HFFc6 (cell line): ENCODE measurements at regions not wholly inside any gene's neighbourhood (a gene's known extent, or its start where the extent isn't known, plus 50 kb on each side); places are given as distances from the start of the nearest gene placed in this dataset.

ENCODE experiments used
- DNase-seq: peaks from one replicate; pipeline ENCODE4 v3.0.0-alpha.2; 2018
- H3K27ac Mint-ChIP-seq: 2 replicates; pipeline ENCODE4 v1.8.0; 2020; ENCODE audit warnings: mild to moderate bottlenecking, mixed read lengths
- H3K27me3 Mint-ChIP-seq: 2 replicates; pipeline ENCODE4 v1.8.0; 2021; ENCODE audit warnings: mild to moderate bottlenecking, moderate library complexity, mixed read lengths; ENCODE audit not compliant: insufficient read depth
- H3K36me3 Mint-ChIP-seq: 2 replicates; pipeline ENCODE4 v1.8.0; 2021; ENCODE audit warnings: low read depth, mixed read lengths
- H3K4me1 Mint-ChIP-seq: 2 replicates; pipeline ENCODE4 v1.8.0; 2020; ENCODE audit warnings: low read depth, mixed read lengths
- H3K4me3 Mint-ChIP-seq: 2 replicates; pipeline ENCODE4 v1.8.0; 2020; ENCODE audit warnings: mild to moderate bottlenecking, moderate library complexity, mixed read lengths
- H3K9me3 Mint-ChIP-seq: 2 replicates; pipeline ENCODE4 v1.8.0; 2020; ENCODE audit warnings: mild to moderate bottlenecking, mixed read lengths
- TF ChIP-seq, protein P1 (sequence below): fragments of 200-600 bp; sonication (generic); IDR thresholded peaks from 2 replicates; pipeline ENCODE4 v1.5.0; 2021; ENCODE audit warnings: antibody characterized with exemption, mild to moderate bottlenecking

DNA sequence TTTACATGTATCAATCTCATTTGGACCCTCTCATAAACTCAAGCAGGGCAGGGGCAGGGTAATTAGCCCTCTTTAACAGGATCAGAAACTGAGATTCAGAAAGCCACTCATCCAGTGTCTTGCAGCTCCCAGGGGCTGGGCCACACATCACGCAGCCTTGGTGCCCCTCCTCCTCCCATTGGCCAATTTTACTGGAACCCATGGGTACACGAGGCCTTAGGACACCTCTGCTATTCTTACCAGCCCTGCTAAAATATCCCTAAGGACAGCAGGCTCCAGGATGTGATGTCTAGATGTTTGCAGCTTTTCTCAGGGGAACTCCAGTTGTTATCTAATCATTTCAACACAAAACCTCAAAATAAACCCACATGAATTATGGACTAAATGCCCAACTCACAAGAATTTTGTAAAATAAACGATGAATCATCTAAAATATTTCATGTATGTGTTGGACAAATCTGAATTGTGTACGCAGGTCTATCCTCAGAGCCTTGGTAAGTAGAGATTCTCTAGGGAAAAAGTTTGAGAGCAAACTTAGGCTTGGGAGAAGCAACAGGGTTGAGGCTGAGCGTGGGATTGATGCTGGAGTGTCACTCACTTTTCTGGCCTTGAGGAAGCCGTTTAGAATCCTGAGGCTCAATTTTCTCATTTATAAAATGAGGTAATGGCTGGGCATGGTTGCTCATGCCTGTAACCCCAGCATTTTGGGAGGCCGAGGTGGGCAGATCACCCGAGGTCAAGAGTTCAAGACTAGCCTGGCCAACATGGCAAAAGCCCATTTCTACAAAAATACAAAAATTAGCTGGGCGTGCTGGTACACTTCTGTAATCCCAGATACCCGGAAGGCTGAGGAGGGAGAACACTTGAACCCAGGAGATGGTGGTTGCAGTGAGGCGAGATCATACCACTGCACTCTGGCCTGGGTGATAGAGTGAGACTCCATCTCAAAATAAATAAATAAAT is 69.7 kb upstream of the TNS3 start:
- Mint-ChIP-seq H3K36me3 (no peaks in the 10 kb centered on the region), H3K4me3 (peak overlapping the region; percentile 65), H3K4me1 (peaks cover 51% of the 10 kb centered on the region), H3K27ac (peak overlapping the region; percentile 98), H3K9me3 (no peaks in the 10 kb centered on the region), H3K27me3 (no peaks in the 10 kb centered on the region; the same call in 1 of the 2 replicates)
- TF ChIP-seq, protein P1, sequence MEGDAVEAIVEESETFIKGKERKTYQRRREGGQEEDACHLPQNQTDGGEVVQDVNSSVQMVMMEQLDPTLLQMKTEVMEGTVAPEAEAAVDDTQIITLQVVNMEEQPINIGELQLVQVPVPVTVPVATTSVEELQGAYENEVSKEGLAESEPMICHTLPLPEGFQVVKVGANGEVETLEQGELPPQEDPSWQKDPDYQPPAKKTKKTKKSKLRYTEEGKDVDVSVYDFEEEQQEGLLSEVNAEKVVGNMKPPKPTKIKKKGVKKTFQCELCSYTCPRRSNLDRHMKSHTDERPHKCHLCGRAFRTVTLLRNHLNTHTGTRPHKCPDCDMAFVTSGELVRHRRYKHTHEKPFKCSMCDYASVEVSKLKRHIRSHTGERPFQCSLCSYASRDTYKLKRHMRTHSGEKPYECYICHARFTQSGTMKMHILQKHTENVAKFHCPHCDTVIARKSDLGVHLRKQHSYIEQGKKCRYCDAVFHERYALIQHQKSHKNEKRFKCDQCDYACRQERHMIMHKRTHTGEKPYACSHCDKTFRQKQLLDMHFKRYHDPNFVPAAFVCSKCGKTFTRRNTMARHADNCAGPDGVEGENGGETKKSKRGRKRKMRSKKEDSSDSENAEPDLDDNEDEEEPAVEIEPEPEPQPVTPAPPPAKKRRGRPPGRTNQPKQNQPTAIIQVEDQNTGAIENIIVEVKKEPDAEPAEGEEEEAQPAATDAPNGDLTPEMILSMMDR: no peak
- peak; percentile 94 for DNase-seq

DNA sequence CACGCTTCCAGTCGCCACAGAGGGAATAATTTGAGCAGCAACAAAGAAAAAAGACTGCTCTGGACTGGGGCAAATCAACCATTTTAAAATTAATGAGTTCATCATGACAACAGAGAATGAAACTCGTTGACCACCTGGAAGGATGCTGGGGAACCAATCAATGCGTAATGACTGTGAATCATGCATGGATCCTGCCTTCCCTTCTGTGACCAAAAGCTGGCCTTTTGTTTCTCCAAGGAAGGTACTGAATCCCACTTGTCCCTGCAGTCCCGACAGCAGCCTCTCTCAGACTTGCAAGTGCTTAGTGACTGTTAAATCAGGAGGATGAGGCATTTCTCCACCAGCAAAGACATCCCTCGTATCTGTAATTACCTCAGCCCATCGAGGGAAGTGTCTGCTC is 68.0 kb upstream of the TNS3 start:
- Mint-ChIP-seq H3K27ac (no peak overlapping the region), H3K36me3 (no peaks in the 10 kb centered on the region), H3K27me3 (no peaks in the 10 kb centered on the region; the same call in none of the 2 replicates), H3K9me3 (no peaks in the 10 kb centered on the region), H3K4me3 (no peak overlapping the region), H3K4me1 (peaks cover 45% of the 10 kb centered on the region)
- no peak for DNase-seq
- TF ChIP-seq, protein P1: no peak

DNA sequence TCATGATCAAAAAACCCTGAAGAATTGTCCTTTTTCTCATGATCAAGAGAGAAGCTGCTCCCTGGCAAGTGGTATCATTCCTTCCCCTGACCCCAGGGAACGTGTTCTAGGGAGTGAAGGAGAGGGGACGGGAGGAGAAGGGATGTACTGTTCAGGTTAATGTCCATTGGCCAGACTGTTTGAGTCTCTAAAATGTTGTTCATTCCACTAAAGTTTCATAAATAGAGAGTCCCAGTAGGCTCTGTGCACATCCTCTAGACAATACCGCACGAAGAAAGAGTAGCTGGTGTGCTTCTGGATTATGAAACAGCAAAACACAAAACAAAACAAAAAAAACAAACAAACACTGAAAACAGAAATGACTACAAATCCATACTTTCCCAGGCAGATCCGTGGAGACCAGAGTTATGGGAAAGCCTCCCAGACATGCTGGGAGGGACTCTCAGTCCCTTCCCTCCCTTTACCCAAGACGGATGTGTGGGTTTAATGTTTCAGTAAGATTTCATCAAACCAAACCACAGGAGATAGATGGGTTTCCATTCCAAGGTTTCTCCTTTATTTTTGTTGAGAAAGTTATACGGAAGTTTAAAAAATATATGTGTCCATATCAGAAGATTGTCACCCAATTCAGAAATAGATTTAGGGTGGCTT is 66.5 kb upstream of the TNS3 start:
- TF ChIP-seq, protein P1: no peak
- no peaks in the 10 kb centered on the region; the same call in none of the 2 replicates for H3K27me3 Mint-ChIP-seq
- H3K9me3 Mint-ChIP-seq: peaks cover 7% of the 10 kb centered on the region; the same call in 1 of the 2 replicates
- no peak overlapping the region for H3K4me3 Mint-ChIP-seq
- H3K27ac Mint-ChIP-seq: no peak overlapping the region
- no peak for DNase-seq
- H3K4me1 Mint-ChIP-seq: peaks cover 30% of the 10 kb centered on the region
- H3K36me3 Mint-ChIP-seq: peaks cover 6% of the 10 kb centered on the region

DNA sequence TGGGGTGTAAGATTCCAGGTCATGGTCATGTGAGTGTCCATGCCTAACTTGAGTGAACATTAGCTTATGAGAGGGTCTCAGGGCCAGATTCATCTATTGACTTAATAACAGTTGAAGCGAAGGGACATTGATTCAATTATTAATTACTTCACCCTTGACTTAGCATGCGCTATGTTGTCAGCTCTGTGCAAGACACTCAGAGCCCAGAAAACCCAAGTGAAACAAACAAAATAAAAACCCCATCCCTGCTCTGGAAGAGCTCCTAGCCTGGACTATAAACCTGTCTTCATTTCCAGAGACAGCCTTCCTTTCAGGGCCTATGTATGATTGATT is 66.0 kb upstream of the TNS3 start:
- Mint-ChIP-seq H3K36me3 (peaks cover 6% of the 10 kb centered on the region), H3K4me3 (no peak overlapping the region), H3K27ac (no peak overlapping the region), H3K4me1 (peaks cover 25% of the 10 kb centered on the region), H3K9me3 (peaks cover 8% of the 10 kb centered on the region; the same call in 1 of the 2 replicates), H3K27me3 (no peaks in the 10 kb centered on the region; the same call in none of the 2 replicates)
- DNase-seq: no peak
- TF ChIP-seq, protein P1: no peak

DNA sequence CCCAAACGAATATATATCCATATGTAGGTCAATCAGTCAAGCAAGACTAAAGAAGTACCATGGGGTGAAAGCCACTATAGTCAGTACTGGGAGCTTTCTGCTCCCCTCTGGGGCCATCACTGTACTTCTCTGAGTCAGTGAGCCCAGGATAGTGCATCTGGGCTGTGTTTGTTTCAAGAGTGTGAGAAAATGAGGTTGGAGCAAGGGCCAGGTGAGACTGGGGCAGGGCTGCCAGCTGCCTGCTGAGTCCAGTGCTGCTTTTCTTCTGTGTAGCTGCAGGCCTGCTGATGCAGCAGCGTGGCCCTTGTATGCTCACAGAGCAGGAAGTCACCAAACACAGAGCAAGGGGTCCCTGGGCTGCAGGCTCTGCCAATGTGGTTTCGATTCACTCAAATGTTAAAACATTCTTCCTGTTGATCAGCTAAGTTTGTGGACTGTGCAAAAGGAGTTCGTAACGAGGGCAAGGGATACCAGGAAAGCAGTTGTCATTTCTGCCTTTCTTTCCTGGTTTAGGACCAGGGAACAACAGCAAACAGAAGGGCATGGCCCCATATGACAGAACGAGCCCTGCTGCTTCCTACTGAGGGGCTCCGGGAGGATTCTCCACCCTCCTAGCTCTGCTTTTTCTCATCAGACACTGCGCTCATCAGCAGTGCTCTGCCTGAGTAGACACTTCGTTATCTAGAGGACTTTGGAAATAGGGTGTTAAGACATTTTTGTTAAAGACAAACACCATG is 65.4 kb upstream of the TNS3 start:
- TF ChIP-seq, protein P1: no peak
- Mint-ChIP-seq H3K4me1 (peaks cover 19% of the 10 kb centered on the region), H3K36me3 (peaks cover 6% of the 10 kb centered on the region), H3K27ac (no peak overlapping the region), H3K9me3 (peaks cover 8% of the 10 kb centered on the region; the same call in 1 of the 2 replicates), H3K27me3 (no peaks in the 10 kb centered on the region; the same call in none of the 2 replicates), H3K4me3 (no peak overlapping the region)
- DNase-seq: no peak
